HFFc6 (cell line): ENCODE measurements at regions not wholly inside any gene's neighbourhood (a gene's known extent, or its start where the extent isn't known, plus 50 kb on each side); places are given as distances from the start of the nearest gene placed in this dataset.

Experiments used
- DNase-seq: peaks from one replicate; pipeline ENCODE4 v3.0.0-alpha.2; 2018
- H3K27ac Mint-ChIP-seq: 2 replicates; pipeline ENCODE4 v1.8.0; 2020; ENCODE audit warnings: mild to moderate bottlenecking, mixed read lengths
- H3K27me3 Mint-ChIP-seq: 2 replicates; pipeline ENCODE4 v1.8.0; 2021; ENCODE audit warnings: mild to moderate bottlenecking, moderate library complexity, mixed read lengths; ENCODE audit not compliant: insufficient read depth
- H3K36me3 Mint-ChIP-seq: 2 replicates; pipeline ENCODE4 v1.8.0; 2021; ENCODE audit warnings: low read depth, mixed read lengths
- H3K4me1 Mint-ChIP-seq: 2 replicates; pipeline ENCODE4 v1.8.0; 2020; ENCODE audit warnings: low read depth, mixed read lengths
- H3K4me3 Mint-ChIP-seq: 2 replicates; pipeline ENCODE4 v1.8.0; 2020; ENCODE audit warnings: mild to moderate bottlenecking, moderate library complexity, mixed read lengths
- H3K9me3 Mint-ChIP-seq: 2 replicates; pipeline ENCODE4 v1.8.0; 2020; ENCODE audit warnings: mild to moderate bottlenecking, mixed read lengths
- TF ChIP-seq, protein P1 (sequence below): fragments of 200-600 bp; sonication (generic); IDR thresholded peaks from 2 replicates; pipeline ENCODE4 v1.5.0; 2021; ENCODE audit warnings: antibody characterized with exemption, mild to moderate bottlenecking

GRCh38 chr16:26664086-26664485, 402.6 kb upstream of the C16orf82 start:
- peaks cover 56% of the 10 kb centered on the region for H3K9me3 Mint-ChIP-seq
- no peaks in the 10 kb centered on the region for H3K4me1 Mint-ChIP-seq
- no peak overlapping the region for H3K27ac Mint-ChIP-seq
- H3K4me3 Mint-ChIP-seq: no peak overlapping the region
- H3K27me3 Mint-ChIP-seq: no peaks in the 10 kb centered on the region; the same call in 1 of the 2 replicates
- TF ChIP-seq, protein P1, sequence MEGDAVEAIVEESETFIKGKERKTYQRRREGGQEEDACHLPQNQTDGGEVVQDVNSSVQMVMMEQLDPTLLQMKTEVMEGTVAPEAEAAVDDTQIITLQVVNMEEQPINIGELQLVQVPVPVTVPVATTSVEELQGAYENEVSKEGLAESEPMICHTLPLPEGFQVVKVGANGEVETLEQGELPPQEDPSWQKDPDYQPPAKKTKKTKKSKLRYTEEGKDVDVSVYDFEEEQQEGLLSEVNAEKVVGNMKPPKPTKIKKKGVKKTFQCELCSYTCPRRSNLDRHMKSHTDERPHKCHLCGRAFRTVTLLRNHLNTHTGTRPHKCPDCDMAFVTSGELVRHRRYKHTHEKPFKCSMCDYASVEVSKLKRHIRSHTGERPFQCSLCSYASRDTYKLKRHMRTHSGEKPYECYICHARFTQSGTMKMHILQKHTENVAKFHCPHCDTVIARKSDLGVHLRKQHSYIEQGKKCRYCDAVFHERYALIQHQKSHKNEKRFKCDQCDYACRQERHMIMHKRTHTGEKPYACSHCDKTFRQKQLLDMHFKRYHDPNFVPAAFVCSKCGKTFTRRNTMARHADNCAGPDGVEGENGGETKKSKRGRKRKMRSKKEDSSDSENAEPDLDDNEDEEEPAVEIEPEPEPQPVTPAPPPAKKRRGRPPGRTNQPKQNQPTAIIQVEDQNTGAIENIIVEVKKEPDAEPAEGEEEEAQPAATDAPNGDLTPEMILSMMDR: no peak
- DNase-seq: no peak
- no peaks in the 10 kb centered on the region; the same call in 1 of the 2 replicates for H3K36me3 Mint-ChIP-seq

GRCh38 chr16:26665166-26665939, 401.4 kb upstream of the C16orf82 start:
- Mint-ChIP-seq H3K27me3 (no peaks in the 10 kb centered on the region; the same call in 1 of the 2 replicates), H3K4me3 (no peak overlapping the region)

GRCh38 chr16:26666486-26666885, 400.2 kb upstream of the C16orf82 start:
- TF ChIP-seq, protein P1: no peak
- no peaks in the 10 kb centered on the region for H3K4me1 Mint-ChIP-seq
- H3K36me3 Mint-ChIP-seq: no peaks in the 10 kb centered on the region; the same call in 1 of the 2 replicates
- DNase-seq: no peak
- peaks cover 44% of the 10 kb centered on the region for H3K9me3 Mint-ChIP-seq
- H3K4me3 Mint-ChIP-seq: no peak overlapping the region
- H3K27me3 Mint-ChIP-seq: no peaks in the 10 kb centered on the region; the same call in 1 of the 2 replicates
- no peak overlapping the region for H3K27ac Mint-ChIP-seq

More at GRCh38 chr16:26665166-26665939, 401.4 kb upstream of the C16orf82 start:
- DNase-seq: no peak
- H3K36me3 Mint-ChIP-seq: no peaks in the 10 kb centered on the region; the same call in 1 of the 2 replicates
- TF ChIP-seq, protein P1: no peak
- H3K27ac Mint-ChIP-seq: no peak overlapping the region
- H3K9me3 Mint-ChIP-seq: peaks cover 56% of the 10 kb centered on the region
- H3K4me1 Mint-ChIP-seq: no peaks in the 10 kb centered on the region

DNA sequence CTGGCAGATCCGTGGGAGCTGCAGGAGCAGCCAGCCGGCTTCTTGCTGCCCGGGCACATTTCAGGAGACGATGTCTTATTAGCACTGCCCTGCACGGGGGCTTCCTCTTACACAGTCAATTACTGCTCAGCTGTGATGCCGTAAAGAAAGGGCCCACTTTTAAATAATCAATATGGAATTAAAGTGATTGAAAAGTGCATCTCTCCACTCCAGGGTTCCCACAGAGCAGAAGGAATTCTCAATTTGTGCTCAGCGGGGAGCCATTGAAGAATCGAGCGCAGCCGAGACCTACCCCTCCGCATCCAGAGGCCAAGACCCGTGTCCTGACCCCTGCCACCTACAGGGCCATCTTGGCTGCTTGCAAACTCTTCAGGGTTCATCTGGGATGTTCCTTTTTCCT, 399.4 kb upstream of the C16orf82 start:
- Mint-ChIP-seq H3K4me3 (no peak overlapping the region), H3K36me3 (no peaks in the 10 kb centered on the region; the same call in 1 of the 2 replicates), H3K27me3 (no peaks in the 10 kb centered on the region; the same call in 1 of the 2 replicates), H3K4me1 (no peaks in the 10 kb centered on the region), H3K9me3 (peaks cover 39% of the 10 kb centered on the region), H3K27ac (no peak overlapping the region)
- TF ChIP-seq, protein P1: no peak
- DNase-seq: no peak

GRCh38 chr16:26668026-26668425, 398.7 kb upstream of the C16orf82 start:
- TF ChIP-seq, protein P1: no peak
- H3K9me3 Mint-ChIP-seq: peaks cover 39% of the 10 kb centered on the region
- DNase-seq: no peak

More at GRCh38 chr16:26668026-26668425, 398.7 kb upstream of the C16orf82 start:
- H3K4me1 Mint-ChIP-seq: no peaks in the 10 kb centered on the region
- no peak overlapping the region for H3K4me3 Mint-ChIP-seq
- H3K27me3 Mint-ChIP-seq: no peaks in the 10 kb centered on the region; the same call in 1 of the 2 replicates
- H3K27ac Mint-ChIP-seq: no peak overlapping the region
- H3K36me3 Mint-ChIP-seq: no peaks in the 10 kb centered on the region; the same call in 1 of the 2 replicates
